K562 (cell line): ENCODE measurements at regions not wholly inside any gene's neighbourhood (a gene's known extent, or its start where the extent isn't known, plus 50 kb on each side); places are given as distances from the start of the nearest gene placed in this dataset.

Source experiments
- ATAC-seq: fragments of 200-7000 bp; cut with Tn5 transposase; 3 replicates; pipeline ENCODE4 v1.9.1; 2020; ENCODE audit warnings: moderate library complexity
- BruUV-seq: library from RNA; stranded (reverse); fragments of 400-500 nt; replicated peaks from 2 replicates; lab custom pipeline; 2021; lab: Mats Ljungman, UMichigan
- CTCF ChIA-PET: fragments of 300-600 bp; formaldehyde crosslinking; extraction: SDS; loops from one replicate; lab custom pipeline; 2021; ENCODE audit warnings: low intra/inter-chr PET ratio; lab: Yijun Ruan, JAX
- POLR2A ChIA-PET: fragments of 300-600, 350-650 bp; sonication (Branson Sonifier 250); formaldehyde crosslinking; extraction: SDS; loops from one replicate; lab custom pipeline; 2021; ENCODE audit warnings: antibody characterized with exemption, inconsistent platforms; lab: Yijun Ruan, JAX
- DNase-seq, 4 experiments: peaks; one replicate each; pipeline versions ENCODE4 v3.0.0 to v3.0.0-alpha.2; 2011 to 2018; ENCODE audit warnings: low spot score in 3 of 4, mixed read lengths in 3 of 4; ENCODE audit errors: extremely low read depth in 1 of 4
- FAIRE-seq: peaks from 2 replicates; lab custom pipeline; 2011; peaks lifted over from hg19 to GRCh38; lab: Jason Lieb, UNC
- H2AFZ ChIP-seq: 2 replicates; pipeline ENCODE4 v1.6.0; 2011; ENCODE audit warnings: low read depth, low read length, control low read depth, inconsistent platforms
- H3K27ac ChIP-seq: fragments of 200-600 bp; 3 replicates; pipeline ENCODE4 v1.8.0; 2011; ENCODE audit warnings: low read depth, mild to moderate bottlenecking, control low read depth, inconsistent platforms, low read length, moderate library complexity, mixed read lengths; ENCODE audit errors: extremely low read depth
- H3K27me3 ChIP-seq, 2 experiments: fragments of 300-600 bp in 1 of 2; 2 replicates in 1 of 2; 3 replicates in 1 of 2; pipeline versions ENCODE4 v1.6.0 to v1.8.0; 2011; ENCODE audit warnings: inconsistent platforms in 2 of 2, low read length in 2 of 2, mild to moderate bottlenecking in 1 of 2, mixed read lengths in 1 of 2, moderate library complexity in 1 of 2; ENCODE audit not compliant: control insufficient read depth in 2 of 2, insufficient read depth in 2 of 2
- H3K36me3 ChIP-seq: fragments of 300-600 bp; 3 replicates; pipeline ENCODE4 v1.8.0; 2011; ENCODE audit warnings: mild to moderate bottlenecking, low read length, inconsistent platforms; ENCODE audit not compliant: control insufficient read depth, insufficient read depth
- H3K4me1 ChIP-seq, 2 experiments: fragments of 200-600 bp in 1 of 2; replicated peaks in 1 of 2; 2 replicates in 1 of 2; 3 replicates in 1 of 2; pipeline versions ENCODE4 v1.5.1 to v1.8.0; 2011; ENCODE audit warnings: inconsistent platforms in 2 of 2, low read length in 2 of 2, mild to moderate bottlenecking in 1 of 2, mixed read lengths in 1 of 2, moderate library complexity in 1 of 2; ENCODE audit not compliant: control insufficient read depth in 2 of 2, insufficient read depth in 2 of 2
- H3K4me2 ChIP-seq: 2 replicates; pipeline ENCODE4 v1.6.1; 2011; ENCODE audit warnings: low read length, control low read depth, inconsistent platforms, mixed read lengths; ENCODE audit not compliant: insufficient read depth
- H3K4me3 ChIP-seq: fragments of 200-600 bp; sonication (generic), shearing (Covaris generic); 2 replicates; pipeline ENCODE4 v1.5.1; 2016; ENCODE audit warnings: control low read depth, inconsistent platforms
- H3K79me2 ChIP-seq: fragments of 200-600 bp; 3 replicates; pipeline ENCODE4 v1.8.0; 2011; ENCODE audit warnings: low read length, inconsistent platforms; ENCODE audit not compliant: control insufficient read depth, insufficient read depth
- H3K9ac ChIP-seq, 2 experiments: 2 replicates each; pipeline versions ENCODE4 v1.6.0 to v1.6.1; 2011; ENCODE audit warnings: low read depth in 2 of 2, low read length in 2 of 2, control low read depth in 1 of 2, inconsistent platforms in 1 of 2, mild to moderate bottlenecking in 1 of 2, mixed read lengths in 1 of 2; ENCODE audit not compliant: insufficient read depth in 1 of 2
- H3K9me1 ChIP-seq: one replicate; pipeline ENCODE4 v1.6.0; 2011; ENCODE audit warnings: inconsistent platforms, mild to moderate bottlenecking, low read length, moderate library complexity; ENCODE audit not compliant: control insufficient read depth, insufficient read depth
- H3K9me3 ChIP-seq: replicated peaks from 2 replicates; pipeline ENCODE4 v1.5.1; 2011; ENCODE audit warnings: low read depth, low read length, inconsistent platforms; ENCODE audit not compliant: control insufficient read depth, insufficient read depth
- H4K20me1 ChIP-seq: replicated peaks from 2 replicates; pipeline ENCODE4 v1.6.1; 2011; ENCODE audit warnings: low read length, inconsistent platforms, mixed read lengths; ENCODE audit not compliant: control insufficient read depth, insufficient read depth
- MED1 ChIP-seq: sonication (generic); formaldehyde crosslinking; IDR thresholded peaks from 2 replicates; pipeline ENCODE4 v1.8.1; 2023; ENCODE audit warnings: missing genetic modification reagents, borderline replicate concordance
- TCF3 ChIP-seq: sonication (generic); formaldehyde crosslinking; IDR thresholded peaks from 2 replicates; pipeline ENCODE4 v1.4.0; 2020; ENCODE audit warnings: mild to moderate bottlenecking, missing genetic modification reagents
- WGBS: fragments of 100-300 bp; shearing (Covaris generic); methylation state at CpG from one replicate; pipeline ENCODE4 v1.1.6; 2016; ENCODE audit warnings: low coverage, mixed read lengths; ENCODE audit not compliant: insufficient coverage; ENCODE audit errors: missing lambda C conversion rate; 5-methylcytosine and 5-hydroxymethylcytosine counted together
- in situ Hi-C: fragments of 300-500 bp; cut with MboI; formaldehyde crosslinking; loops from 4 replicates; pipeline ENCODE4 v1.15.0; 2018; ENCODE audit warnings: inconsistent platforms, mixed read lengths
- intact Hi-C: fragments of 100-400 bp; cut with micrococcal nuclease; formaldehyde crosslinking; loops from 2 replicates; pipeline ENCODE4 v1.14.2; 2022
- TF ChIP-seq, protein P1 (sequence below): sonication (generic); formaldehyde crosslinking; IDR thresholded peaks from 2 replicates; pipeline ENCODE4 v1.8.0; 2023; ENCODE audit warnings: mild to moderate bottlenecking, missing genetic modification reagents
- TF ChIP-seq, protein P2 (sequence below): fragments of 250-450 bp; sonication (Bioruptor Pico); IDR thresholded peaks from 2 replicates; pipeline ENCODE4 v1.4.0; 2020; ENCODE audit warnings: mild to moderate bottlenecking
- TF ChIP-seq, protein P3 (sequence below), 2 experiments: fragments of 200-800 bp in 1 of 2; sonication (Bioruptor generic) in 1 of 2; sonication (generic) in 1 of 2; formaldehyde crosslinking in 1 of 2; IDR thresholded peaks in 1 of 2; conservative IDR thresholded peaks in 1 of 2; 2 replicates each; pipeline versions ENCODE4 v1.5.0 to v1.6.1; 2016 to 2020; ENCODE audit warnings: missing compliant biosample characterization in 1 of 2, missing genetic modification characterization in 1 of 2, missing genetic modification reagents in 1 of 2

DNA sequence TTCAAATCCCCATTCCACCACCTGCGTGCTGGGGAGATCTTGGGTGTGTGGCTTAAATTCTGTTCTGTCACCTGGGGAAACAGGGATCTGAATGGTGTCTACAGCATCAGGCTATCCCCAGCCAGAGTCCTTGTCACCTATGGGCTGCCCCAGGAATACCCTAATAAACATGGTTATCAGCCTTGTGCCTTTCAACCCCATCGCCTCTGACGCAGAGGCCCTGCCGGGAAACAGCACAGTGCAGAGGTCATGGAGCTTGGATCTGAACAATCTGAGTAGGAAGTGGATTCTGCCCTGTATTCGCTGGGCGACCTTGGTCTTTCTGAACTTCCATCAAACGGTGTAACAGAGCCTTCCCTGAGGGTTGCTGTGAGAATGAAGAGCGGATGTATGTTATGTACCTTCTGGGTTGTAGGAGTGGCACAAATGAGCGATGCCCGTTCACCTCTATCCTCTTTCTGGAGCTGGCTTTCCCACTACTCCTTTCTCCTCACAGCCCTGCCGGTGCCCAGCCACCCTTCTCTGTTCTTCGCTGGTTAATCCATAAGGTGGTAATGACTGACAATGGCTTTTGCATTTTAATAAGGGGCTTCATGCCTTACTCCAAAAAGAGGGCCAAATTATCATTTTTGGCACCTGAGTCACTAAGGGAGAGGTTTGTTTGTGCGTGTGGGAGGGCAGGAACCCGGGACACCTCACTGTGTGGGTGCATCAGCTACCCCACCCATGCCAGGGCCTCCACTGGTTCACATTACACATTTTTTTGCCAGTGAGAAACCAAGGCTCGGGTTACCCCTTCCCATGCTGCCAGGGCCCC is 256.5 kb downstream of the MYCN start:
- FAIRE-seq (no peak), ATAC-seq (no peak), DNase-seq (no peak)
- in situ Hi-C loops (no loop called here), intact Hi-C loops (no loop called here)
- Histone ChIP-seq H3K4me1 (no peaks in the 10 kb centered on the region), H3K36me3 (no peaks in the 10 kb centered on the region), H2AFZ (no peak overlapping the region), H4K20me1 (no peaks in the 10 kb centered on the region), H3K4me2 (no peak overlapping the region), H3K4me3 (no peak overlapping the region), H3K9ac (no peak overlapping the region), H3K79me2 (no peaks in the 10 kb centered on the region), H3K27me3 (peaks cover 0 to 5% of the 10 kb centered on the region in 2 experiments; a peak in 1 of 5 replicates), H3K27ac (no peak overlapping the region), H3K9me1 (no peaks in the 10 kb centered on the region), H3K9me3 (no peaks in the 10 kb centered on the region)
- CTCF ChIA-PET = no interaction called here
- 0% methylated on average over 15 of the region's 15 CpGs for WGBS
- BruUV-seq = no TSS peak
- POLR2A ChIA-PET = no interaction called here
- TF ChIP-seq, protein P1, sequence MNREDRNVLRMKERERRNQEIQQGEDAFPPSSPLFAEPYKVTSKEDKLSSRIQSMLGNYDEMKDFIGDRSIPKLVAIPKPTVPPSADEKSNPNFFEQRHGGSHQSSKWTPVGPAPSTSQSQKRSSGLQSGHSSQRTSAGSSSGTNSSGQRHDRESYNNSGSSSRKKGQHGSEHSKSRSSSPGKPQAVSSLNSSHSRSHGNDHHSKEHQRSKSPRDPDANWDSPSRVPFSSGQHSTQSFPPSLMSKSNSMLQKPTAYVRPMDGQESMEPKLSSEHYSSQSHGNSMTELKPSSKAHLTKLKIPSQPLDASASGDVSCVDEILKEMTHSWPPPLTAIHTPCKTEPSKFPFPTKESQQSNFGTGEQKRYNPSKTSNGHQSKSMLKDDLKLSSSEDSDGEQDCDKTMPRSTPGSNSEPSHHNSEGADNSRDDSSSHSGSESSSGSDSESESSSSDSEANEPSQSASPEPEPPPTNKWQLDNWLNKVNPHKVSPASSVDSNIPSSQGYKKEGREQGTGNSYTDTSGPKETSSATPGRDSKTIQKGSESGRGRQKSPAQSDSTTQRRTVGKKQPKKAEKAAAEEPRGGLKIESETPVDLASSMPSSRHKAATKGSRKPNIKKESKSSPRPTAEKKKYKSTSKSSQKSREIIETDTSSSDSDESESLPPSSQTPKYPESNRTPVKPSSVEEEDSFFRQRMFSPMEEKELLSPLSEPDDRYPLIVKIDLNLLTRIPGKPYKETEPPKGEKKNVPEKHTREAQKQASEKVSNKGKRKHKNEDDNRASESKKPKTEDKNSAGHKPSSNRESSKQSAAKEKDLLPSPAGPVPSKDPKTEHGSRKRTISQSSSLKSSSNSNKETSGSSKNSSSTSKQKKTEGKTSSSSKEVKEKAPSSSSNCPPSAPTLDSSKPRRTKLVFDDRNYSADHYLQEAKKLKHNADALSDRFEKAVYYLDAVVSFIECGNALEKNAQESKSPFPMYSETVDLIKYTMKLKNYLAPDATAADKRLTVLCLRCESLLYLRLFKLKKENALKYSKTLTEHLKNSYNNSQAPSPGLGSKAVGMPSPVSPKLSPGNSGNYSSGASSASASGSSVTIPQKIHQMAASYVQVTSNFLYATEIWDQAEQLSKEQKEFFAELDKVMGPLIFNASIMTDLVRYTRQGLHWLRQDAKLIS (CRISPR knock-in tag) = no peak
- TF ChIP-seq MED1 (CRISPR knock-in tag) (no peak), TCF3 (CRISPR knock-in tag) (no peak)
- TF ChIP-seq, protein P2, sequence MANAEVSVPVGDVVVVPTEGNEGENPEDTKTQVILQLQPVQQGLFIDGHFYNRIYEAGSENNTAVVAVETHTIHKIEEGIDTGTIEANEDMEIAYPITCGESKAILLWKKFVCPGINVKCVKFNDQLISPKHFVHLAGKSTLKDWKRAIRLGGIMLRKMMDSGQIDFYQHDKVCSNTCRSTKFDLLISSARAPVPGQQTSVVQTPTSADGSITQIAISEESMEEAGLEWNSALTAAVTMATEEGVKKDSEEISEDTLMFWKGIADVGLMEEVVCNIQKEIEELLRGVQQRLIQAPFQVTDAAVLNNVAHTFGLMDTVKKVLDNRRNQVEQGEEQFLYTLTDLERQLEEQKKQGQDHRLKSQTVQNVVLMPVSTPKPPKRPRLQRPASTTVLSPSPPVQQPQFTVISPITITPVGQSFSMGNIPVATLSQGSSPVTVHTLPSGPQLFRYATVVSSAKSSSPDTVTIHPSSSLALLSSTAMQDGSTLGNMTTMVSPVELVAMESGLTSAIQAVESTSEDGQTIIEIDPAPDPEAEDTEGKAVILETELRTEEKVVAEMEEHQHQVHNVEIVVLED (CRISPR knock-in tag) = no peak
- TF ChIP-seq, protein P3, sequence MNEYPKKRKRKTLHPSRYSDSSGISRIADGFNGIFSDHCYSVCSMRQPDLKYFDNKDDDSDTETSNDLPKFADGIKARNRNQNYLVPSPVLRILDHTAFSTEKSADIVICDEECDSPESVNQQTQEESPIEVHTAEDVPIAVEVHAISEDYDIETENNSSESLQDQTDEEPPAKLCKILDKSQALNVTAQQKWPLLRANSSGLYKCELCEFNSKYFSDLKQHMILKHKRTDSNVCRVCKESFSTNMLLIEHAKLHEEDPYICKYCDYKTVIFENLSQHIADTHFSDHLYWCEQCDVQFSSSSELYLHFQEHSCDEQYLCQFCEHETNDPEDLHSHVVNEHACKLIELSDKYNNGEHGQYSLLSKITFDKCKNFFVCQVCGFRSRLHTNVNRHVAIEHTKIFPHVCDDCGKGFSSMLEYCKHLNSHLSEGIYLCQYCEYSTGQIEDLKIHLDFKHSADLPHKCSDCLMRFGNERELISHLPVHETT (CRISPR knock-in tag; conservative IDR thresholded peaks at IDR 0.05 in 1 of 2, IDR thresholded peaks at IDR 0.05 in 1 of 2) = no peak
